BE2C (cell line): ENCODE measurements at regions not wholly inside any gene's neighbourhood (a gene's known extent, or its start where the extent isn't known, plus 50 kb on each side); places are given as distances from the start of the nearest gene placed in this dataset.

Source experiments
- DNase-seq: peaks from one replicate; pipeline ENCODE4 v3.0.0-alpha.2; 2020
- H3K27me3 ChIP-seq: fragments of 250-450 bp; sonication (Bioruptor Pico); 2 replicates; pipeline ENCODE4 v1.5.1; 2020; ENCODE audit warnings: mild to moderate bottlenecking
- H3K36me3 ChIP-seq: fragments of 250-450 bp; sonication (Bioruptor Pico); 2 replicates; pipeline ENCODE4 v1.5.1; 2020; ENCODE audit warnings: mild to moderate bottlenecking
- H3K4me1 ChIP-seq: fragments of 250-450 bp; sonication (Bioruptor Pico); 2 replicates; pipeline ENCODE4 v1.5.1; 2020
- H3K4me3 ChIP-seq: 2 replicates; pipeline ENCODE4 v1.5.1; 2011; ENCODE audit warnings: low read depth, low read length
- H3K9me3 ChIP-seq: fragments of 250-450 bp; sonication (Bioruptor Pico); 2 replicates; pipeline ENCODE4 v1.5.1; 2020
- TF ChIP-seq, protein P1 (sequence below): IDR thresholded peaks from 2 replicates; pipeline ENCODE4 v1.5.1; 2012; ENCODE audit warnings: mild to moderate bottlenecking, low read depth, low read length

DNA sequence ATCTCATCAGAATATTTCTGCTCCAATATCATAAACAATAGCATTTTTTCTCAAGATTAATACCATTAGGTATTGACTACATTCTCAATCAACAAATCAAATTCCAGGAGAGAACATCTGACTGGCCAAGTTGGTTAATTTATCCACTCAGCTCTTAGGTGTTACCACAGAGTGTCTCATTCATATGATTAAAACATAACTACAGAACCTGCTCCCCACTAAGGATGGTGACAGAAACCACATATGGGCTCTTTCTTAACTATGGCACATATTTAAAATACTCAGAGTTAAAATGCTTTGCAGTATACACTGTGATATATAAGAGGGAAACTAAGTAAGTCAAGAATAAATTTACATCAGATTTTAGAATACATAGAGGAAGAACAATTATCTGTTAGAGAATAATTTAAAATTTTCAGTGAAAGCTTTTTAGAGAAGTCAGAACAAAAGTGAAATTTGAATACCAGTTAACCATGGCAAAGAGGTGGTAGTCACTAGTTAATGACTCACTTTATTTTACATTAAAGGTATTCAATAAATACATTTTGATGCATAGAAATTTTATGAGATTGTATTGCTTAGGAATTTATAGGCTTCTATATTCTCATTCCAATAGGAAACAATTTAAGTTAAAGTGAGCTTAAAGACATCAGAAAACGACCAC lies 1120.8 kb upstream of the TMEFF2 start:
- DNase-seq, result no peak
- H3K9me3 ChIP-seq, result peaks cover 2% of the 10 kb centered on the region; the same call in 1 of the 2 replicates
- TF ChIP-seq, protein P1, sequence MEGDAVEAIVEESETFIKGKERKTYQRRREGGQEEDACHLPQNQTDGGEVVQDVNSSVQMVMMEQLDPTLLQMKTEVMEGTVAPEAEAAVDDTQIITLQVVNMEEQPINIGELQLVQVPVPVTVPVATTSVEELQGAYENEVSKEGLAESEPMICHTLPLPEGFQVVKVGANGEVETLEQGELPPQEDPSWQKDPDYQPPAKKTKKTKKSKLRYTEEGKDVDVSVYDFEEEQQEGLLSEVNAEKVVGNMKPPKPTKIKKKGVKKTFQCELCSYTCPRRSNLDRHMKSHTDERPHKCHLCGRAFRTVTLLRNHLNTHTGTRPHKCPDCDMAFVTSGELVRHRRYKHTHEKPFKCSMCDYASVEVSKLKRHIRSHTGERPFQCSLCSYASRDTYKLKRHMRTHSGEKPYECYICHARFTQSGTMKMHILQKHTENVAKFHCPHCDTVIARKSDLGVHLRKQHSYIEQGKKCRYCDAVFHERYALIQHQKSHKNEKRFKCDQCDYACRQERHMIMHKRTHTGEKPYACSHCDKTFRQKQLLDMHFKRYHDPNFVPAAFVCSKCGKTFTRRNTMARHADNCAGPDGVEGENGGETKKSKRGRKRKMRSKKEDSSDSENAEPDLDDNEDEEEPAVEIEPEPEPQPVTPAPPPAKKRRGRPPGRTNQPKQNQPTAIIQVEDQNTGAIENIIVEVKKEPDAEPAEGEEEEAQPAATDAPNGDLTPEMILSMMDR, result no peak
- H3K36me3 ChIP-seq, result no peaks in the 10 kb centered on the region
- H3K4me3 ChIP-seq, result no peak overlapping the region
- H3K27me3 ChIP-seq, result no peaks in the 10 kb centered on the region
- no peaks in the 10 kb centered on the region for H3K4me1 ChIP-seq

DNA sequence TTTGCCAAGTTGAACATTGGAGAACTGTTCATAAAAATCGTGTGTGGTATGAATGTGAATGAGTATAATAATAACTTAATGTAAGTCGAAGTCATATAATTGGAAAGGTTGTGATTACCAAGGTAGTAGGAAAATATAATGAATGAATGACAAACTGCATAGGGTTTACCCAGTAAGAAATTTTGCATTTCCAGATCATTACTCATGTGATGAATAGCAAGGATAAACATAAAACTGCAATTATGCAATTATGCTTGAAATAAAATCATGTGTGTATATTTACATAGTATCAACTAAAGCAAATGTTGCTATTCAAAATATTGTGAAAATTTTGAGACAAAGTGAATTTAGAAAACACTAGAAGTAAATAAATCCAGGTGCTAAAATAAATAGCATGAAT lies 1108.7 kb upstream of the TMEFF2 start:
- no peak for DNase-seq
- Histone ChIP-seq H3K9me3 (no peaks in the 10 kb centered on the region), H3K27me3 (no peaks in the 10 kb centered on the region), H3K36me3 (no peaks in the 10 kb centered on the region), H3K4me1 (no peaks in the 10 kb centered on the region), H3K4me3 (no peak overlapping the region)
- TF ChIP-seq, protein P1, result no peak

DNA sequence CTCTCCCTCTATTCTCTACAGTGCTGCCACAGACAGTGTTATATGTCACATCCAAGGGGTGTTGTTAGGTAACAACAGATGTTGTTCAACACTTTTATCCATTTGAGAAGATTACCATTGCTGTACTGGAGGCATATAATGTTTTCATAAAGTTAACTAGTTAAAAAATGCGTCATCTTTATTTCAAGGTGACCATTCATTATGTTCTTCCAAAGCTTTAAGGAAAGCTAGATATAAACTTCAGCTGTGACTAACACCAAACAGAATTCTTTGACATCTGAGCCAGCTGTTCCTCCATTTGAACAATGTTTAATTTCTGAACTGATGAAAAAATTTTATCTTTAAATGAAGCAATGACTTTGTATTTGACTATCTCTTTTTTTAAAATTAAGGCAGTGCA lies 1099.6 kb upstream of the TMEFF2 start:
- no peaks in the 10 kb centered on the region for H3K36me3 ChIP-seq
- TF ChIP-seq, protein P1, result no peak
- H3K4me3 ChIP-seq, result no peak overlapping the region
- no peaks in the 10 kb centered on the region for H3K27me3 ChIP-seq
- no peak for DNase-seq
- no peaks in the 10 kb centered on the region for H3K9me3 ChIP-seq
- no peaks in the 10 kb centered on the region for H3K4me1 ChIP-seq

DNA sequence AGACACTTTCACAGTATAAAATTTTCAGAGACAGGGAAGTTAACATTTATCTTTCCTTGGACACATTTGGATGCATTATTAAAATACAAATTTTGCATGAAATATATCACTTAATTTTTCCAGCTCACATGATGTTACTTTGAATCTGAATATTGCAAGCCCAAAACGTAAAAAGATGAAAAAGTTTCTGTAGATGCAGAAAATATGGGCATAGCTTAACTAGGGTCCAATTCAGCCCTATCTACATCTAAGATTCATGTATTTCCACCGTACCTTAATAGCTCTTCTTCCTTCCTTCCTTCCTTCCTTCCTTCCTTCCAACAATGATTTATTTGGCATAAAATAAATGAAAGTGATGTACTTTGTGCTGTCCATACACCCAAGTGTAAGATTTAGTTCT lies 1084.6 kb upstream of the TMEFF2 start:
- H3K9me3 ChIP-seq, result no peaks in the 10 kb centered on the region
- H3K27me3 ChIP-seq, result no peaks in the 10 kb centered on the region
- no peaks in the 10 kb centered on the region for H3K36me3 ChIP-seq
- TF ChIP-seq, protein P1, result no peak
- no peak for DNase-seq
- no peak overlapping the region for H3K4me3 ChIP-seq
- H3K4me1 ChIP-seq, result no peaks in the 10 kb centered on the region

- no peaks in the 10 kb centered on the region for H3K9me3 ChIP-seq
- no peaks in the 10 kb centered on the region for H3K36me3 ChIP-seq
- TF ChIP-seq, protein P1, result no peak
- no peaks in the 10 kb centered on the region for H3K4me1 ChIP-seq
- no peak overlapping the region for H3K4me3 ChIP-seq
- no peaks in the 10 kb centered on the region for H3K27me3 ChIP-seq
- no peak for DNase-seq
Observed at GRCh38 chr2:193276988-193277387, 1082.3 kb upstream of the TMEFF2 start.

DNA sequence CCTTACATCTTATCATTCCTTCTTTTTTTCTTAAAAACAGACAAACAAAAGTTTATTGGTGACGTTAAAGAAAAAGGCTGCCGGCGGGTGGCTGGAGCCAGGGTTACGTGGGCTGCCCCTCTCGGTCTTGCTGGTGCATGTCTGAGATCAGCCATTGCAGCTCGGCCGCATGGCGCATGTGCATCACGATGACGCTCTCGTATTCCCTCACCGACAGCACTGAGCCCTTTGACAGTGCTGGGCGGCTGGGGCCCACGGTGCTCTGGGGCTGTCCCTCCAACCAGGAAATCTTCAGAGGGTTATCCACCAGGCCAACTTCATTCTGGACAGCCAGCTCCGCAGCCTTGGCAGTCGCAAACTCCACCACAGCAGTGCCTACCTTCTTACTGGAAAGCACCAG lies 1081.8 kb upstream of the TMEFF2 start:
- Histone ChIP-seq H3K4me3 (no peak overlapping the region), H3K4me1 (no peaks in the 10 kb centered on the region), H3K9me3 (no peaks in the 10 kb centered on the region), H3K27me3 (no peaks in the 10 kb centered on the region), H3K36me3 (no peaks in the 10 kb centered on the region)
- TF ChIP-seq, protein P1, result no peak
- no peak for DNase-seq
